Liver (tissue), 8 donors: ENCODE measurements at regions not wholly inside any gene's neighbourhood (a gene's known extent, or its start where the extent isn't known, plus 50 kb on each side); places are given as distances from the start of the nearest gene placed in this dataset.

Experiments
- DNase-seq: peaks from one replicate; pipeline ENCODE4 v3.0.0-alpha.2; 2017; ENCODE audit warnings: low spot score
- H3K27ac ChIP-seq, 2 donors: one replicate each; pipeline ENCODE4 v1.7.0; 2013; ENCODE audit warnings: inconsistent platforms in 2 of 2, low read length in 2 of 2, control low read depth in 1 of 2, low read depth in 1 of 2, mild to moderate bottlenecking in 1 of 2
- H3K27me3 ChIP-seq, 4 donors: one replicate each; pipeline versions ENCODE4 v1.6.1 to v1.7.0; 2013; ENCODE audit warnings: low read length in 3 of 4, inconsistent platforms in 1 of 4, mild to moderate bottlenecking in 1 of 4, moderate library complexity in 1 of 4; ENCODE audit not compliant: control insufficient read depth in 4 of 4, insufficient read depth in 4 of 4
- H3K36me3 ChIP-seq, 4 donors: one replicate each; pipeline versions ENCODE4 v1.6.1 to v1.7.0; 2013; ENCODE audit warnings: low read length in 3 of 4, mild to moderate bottlenecking in 3 of 4, low read depth in 1 of 4, moderate library complexity in 1 of 4; ENCODE audit not compliant: control insufficient read depth in 4 of 4, insufficient read depth in 3 of 4
- H3K4me1 ChIP-seq, 4 donors: one replicate each; pipeline versions ENCODE4 v1.6.1 to v1.7.0; 2013; ENCODE audit warnings: low read length in 3 of 4, mild to moderate bottlenecking in 3 of 4, moderate library complexity in 1 of 4; ENCODE audit not compliant: control insufficient read depth in 4 of 4, insufficient read depth in 4 of 4
- H3K4me3 ChIP-seq, 3 donors: one replicate each; pipeline versions ENCODE4 v1.6.1 to v1.7.0; 2013; ENCODE audit warnings: low read length in 3 of 3, control low read depth in 1 of 3, low read depth in 1 of 3, mild to moderate bottlenecking in 1 of 3
- H3K9ac ChIP-seq, 2 donors: one replicate each; pipeline ENCODE4 v1.7.0; 2013; ENCODE audit warnings: low read length in 2 of 2, mild to moderate bottlenecking in 2 of 2, moderate library complexity in 2 of 2, control low read depth in 1 of 2, low read depth in 1 of 2
- H3K9me3 ChIP-seq, 4 donors: one replicate each; pipeline versions ENCODE4 v1.6.1 to v1.7.0; 2013; ENCODE audit warnings: low read length in 3 of 4; ENCODE audit not compliant: control insufficient read depth in 4 of 4
- ATF3 ChIP-seq: IDR thresholded peaks from 2 replicates; pipeline ENCODE4 v1.6.1; 2016; ENCODE audit warnings: antibody characterized with exemption
- CTCF ChIP-seq: fragments of 150-350 bp; IDR thresholded peaks from 2 replicates; pipeline ENCODE4 v1.5.1; 2017; ENCODE audit warnings: improper control_type of control experiment, low read depth, low read length; ENCODE audit not compliant: missing input control
- EGR1 ChIP-seq, 2 donors: IDR thresholded peaks; 2 replicates each; pipeline ENCODE4 v1.6.1; 2016 to 2018; ENCODE audit warnings: antibody characterized with exemption in 2 of 2, low read depth in 2 of 2
- FOXA1 ChIP-seq: IDR thresholded peaks from 2 replicates; pipeline ENCODE4 v1.6.1; 2016; ENCODE audit warnings: antibody characterized with exemption
- FOXA2 ChIP-seq: IDR thresholded peaks from 2 replicates; pipeline ENCODE4 v1.6.1; 2016; ENCODE audit warnings: antibody characterized with exemption
- GABPA ChIP-seq, 2 donors: IDR thresholded peaks in 1 of 2; conservative IDR thresholded peaks in 1 of 2; 2 replicates each; pipeline ENCODE4 v1.6.1; 2016; ENCODE audit warnings: antibody characterized with exemption in 2 of 2, mild to moderate bottlenecking in 1 of 2, moderate library complexity in 1 of 2
- HNF4A ChIP-seq, 2 donors: conservative IDR thresholded peaks; 2 replicates each; pipeline ENCODE4 v1.6.1; 2016; ENCODE audit warnings: antibody characterized with exemption in 2 of 2, mild to moderate bottlenecking in 2 of 2
- JUND ChIP-seq, 2 donors: IDR thresholded peaks; 2 replicates each; pipeline ENCODE4 v1.6.1; 2016; ENCODE audit warnings: antibody characterized with exemption in 2 of 2
- MAX ChIP-seq: IDR thresholded peaks from 2 replicates; pipeline ENCODE4 v1.6.1; 2016; ENCODE audit warnings: antibody characterized with exemption
- NR2F2 ChIP-seq: IDR thresholded peaks from 2 replicates; pipeline ENCODE4 v1.6.1; 2016; ENCODE audit warnings: antibody characterized with exemption
- RAD21 ChIP-seq, 2 donors: IDR thresholded peaks; 2 replicates each; pipeline ENCODE4 v1.6.1; 2016; ENCODE audit warnings: antibody characterized with exemption in 2 of 2, mild to moderate bottlenecking in 2 of 2
- REST ChIP-seq: IDR thresholded peaks from 2 replicates; pipeline ENCODE4 v1.6.1; 2016; ENCODE audit warnings: antibody characterized with exemption, mild to moderate bottlenecking
- RXRA ChIP-seq, 2 donors: IDR thresholded peaks; 2 replicates each; pipeline ENCODE4 v1.6.1; 2017 to 2018; ENCODE audit warnings: antibody characterized with exemption in 2 of 2, mild to moderate bottlenecking in 1 of 2
- SP1 ChIP-seq: IDR thresholded peaks from 2 replicates; pipeline ENCODE4 v1.6.1; 2018; ENCODE audit warnings: antibody characterized with exemption, mild to moderate bottlenecking
- TAF1 ChIP-seq: conservative IDR thresholded peaks from 2 replicates; pipeline ENCODE4 v1.6.1; 2016; ENCODE audit warnings: antibody characterized with exemption, mild to moderate bottlenecking
- YY1 ChIP-seq: IDR thresholded peaks from 2 replicates; pipeline ENCODE4 v1.6.1; 2016; ENCODE audit warnings: antibody characterized with exemption, mild to moderate bottlenecking
- ZBTB33 ChIP-seq: IDR thresholded peaks from 2 replicates; pipeline ENCODE4 v1.6.1; 2016; ENCODE audit warnings: antibody characterized with exemption
- WGBS: extraction: QIAGEN DNeasy Blood & Tissue Kit; methylation state at CpG from one replicate; pipeline ENCODE4 v1.1.7; 2013; 5-methylcytosine and 5-hydroxymethylcytosine counted together
- donor health status: healthy.
- donor health status: healthy.
- donor health status: healthy.
- donor health status: healthy.
- donor health status: healthy.

- Histone ChIP-seq H3K9me3 (no peaks in the 10 kb centered on the region), H3K9ac (peak overlapping the region; percentile 1 to 42), H3K4me3 (peak overlapping the region; percentile 46 to 67 (median 60)), H3K27ac (peak overlapping the region in 1 of 2 donors; percentile 50), H3K36me3 (no peaks in the 10 kb centered on the region), H3K27me3 (no peaks in the 10 kb centered on the region), H3K4me1 (peaks cover 0 to 8% (median 2%) of the 10 kb centered on the region in 4 donors)
- TF ChIP-seq FOXA1, result no peak
- no peak for TF ChIP-seq ATF3
- TF ChIP-seq EGR1 (IDR thresholded peaks at IDR 0.05; ENCODE audit: low read depth in 2 of 2), result no peak
- TF ChIP-seq RXRA (IDR thresholded peaks at IDR 0.05), result no peak
- no peak for TF ChIP-seq HNF4A (conservative IDR thresholded peaks at IDR 0.05)
- no peak for TF ChIP-seq TAF1
- TF ChIP-seq REST, result no peak
- TF ChIP-seq ZBTB33, result no peak
- no peak for TF ChIP-seq RAD21 (IDR thresholded peaks at IDR 0.05)
- TF ChIP-seq MAX, result no peak
- no peak for DNase-seq
- 36% methylated on average over 9 of the region's 9 CpGs for WGBS
Observed at GRCh38 chr13:72507416-72508199, 219.8 kb downstream of the MZT1 start.

GRCh38 chr13:72506706-72507105, 220.7 kb downstream of the MZT1 start:
- Histone ChIP-seq H3K36me3 (no peaks in the 10 kb centered on the region), H3K9me3 (no peaks in the 10 kb centered on the region), H3K4me1 (peaks cover 0 to 8% (median 2%) of the 10 kb centered on the region in 4 donors), H3K27me3 (no peaks in the 10 kb centered on the region), H3K4me3 (no peak overlapping the region), H3K9ac (no peak overlapping the region), H3K27ac (no peak overlapping the region)
- no peak for DNase-seq
- TF ChIP-seq HNF4A (conservative IDR thresholded peaks at IDR 0.05), result peak; percentile 81 to 88
- TF ChIP-seq ATF3, result no peak
- no peak for TF ChIP-seq REST
- TF ChIP-seq CTCF, result no peak
- no peak for TF ChIP-seq YY1
- no peak for TF ChIP-seq EGR1 (IDR thresholded peaks at IDR 0.05; ENCODE audit: low read depth in 2 of 2)
- no peak for TF ChIP-seq GABPA (IDR thresholded peaks at IDR 0.05 in 1 of 2, conservative IDR thresholded peaks at IDR 0.05 in 1 of 2)
- peak; percentile 31 to 33 for TF ChIP-seq RXRA (IDR thresholded peaks at IDR 0.05)
- no peak for TF ChIP-seq MAX
- no peak for TF ChIP-seq FOXA1
- no peak for TF ChIP-seq NR2F2
- peak; percentile 72 for TF ChIP-seq SP1
- TF ChIP-seq TAF1, result no peak
- TF ChIP-seq FOXA2, result no peak
- no peak for TF ChIP-seq JUND (IDR thresholded peaks at IDR 0.05)
